GM18909 (cell line): ENCODE measurements at regions not wholly inside any gene's neighbourhood (a gene's known extent, or its start where the extent isn't known, plus 50 kb on each side); places are given as distances from the start of the nearest gene placed in this dataset.
"Not testable (repeated sequence)": the region's sequence is repeated elsewhere in the genome, so short reads cannot be mapped to it uniquely, and the experiment has no call there.

Source experiments
- ATAC-seq: cut with Tn5 transposase; IDR thresholded peaks from one replicate; pipeline ENCODE4 v1.9.1; 2021; ENCODE audit warnings: mild to moderate bottlenecking; ENCODE audit not compliant: unreplicated experiment, poor library complexity

GRCh38 chr1:195721210-195721971 is 886.8 kb downstream of the KCNT2 start:
- ATAC-seq = no peak

- ATAC-seq = no peak
Measured at GRCh38 chr1:195717651-195718050, 890.6 kb downstream of the KCNT2 start.

GRCh38 chr1:195715652-195716051 is 892.6 kb downstream of the KCNT2 start:
- ATAC-seq = no peak

GRCh38 chr1:195714248-195714647 is 894.0 kb downstream of the KCNT2 start:
- ATAC-seq = no peak

GRCh38 chr1:195709821-195710220 is 898.4 kb downstream of the KCNT2 start:
- ATAC-seq = no peak

GRCh38 chr1:195704028-195704427 is 904.2 kb downstream of the KCNT2 start:
- no peak for ATAC-seq

GRCh38 chr1:195701149-195701548 is 907.1 kb downstream of the KCNT2 start:
- no peak for ATAC-seq

- peak; percentile 99 for ATAC-seq
Measured at GRCh38 chr1:195697130-195697529, 911.1 kb downstream of the KCNT2 start.

- no peak for ATAC-seq
Measured at GRCh38 chr1:195686764-195687163, 921.5 kb downstream of the KCNT2 start.

- ATAC-seq = no peak
Measured at GRCh38 chr1:195664628-195665027, 943.6 kb downstream of the KCNT2 start.

GRCh38 chr1:195663549-195664280 is 944.5 kb downstream of the KCNT2 start:
- no peak for ATAC-seq

GRCh38 chr1:195656780-195657179 is 951.5 kb downstream of the KCNT2 start:
- no peak for ATAC-seq

- ATAC-seq = not testable (repeated sequence)
Measured at GRCh38 chr1:195648875-195649274, 959.4 kb downstream of the KCNT2 start.

- no peak for ATAC-seq
Measured at GRCh38 chr1:195637539-195637938, 970.7 kb downstream of the KCNT2 start.

- ATAC-seq = no peak
Measured at GRCh38 chr1:195618287-195618686, 990.0 kb downstream of the KCNT2 start.

GRCh38 chr1:195617106-195617505 is 991.1 kb downstream of the KCNT2 start:
- ATAC-seq = no peak

- ATAC-seq = no peak
Measured at GRCh38 chr1:195608883-195609282, 999.4 kb downstream of the KCNT2 start.

- no peak for ATAC-seq
Measured at GRCh38 chr1:195606483-195606882, 1001.8 kb downstream of the KCNT2 start.

- ATAC-seq = no peak
Measured at GRCh38 chr1:195604287-195604686, 1004.0 kb downstream of the KCNT2 start.

- ATAC-seq = no peak
Measured at GRCh38 chr1:195597891-195598290, 1010.3 kb downstream of the KCNT2 start.

GRCh38 chr1:195594773-195595172 is 1013.5 kb downstream of the KCNT2 start:
- no peak for ATAC-seq

GRCh38 chr1:195594322-195594721 is 1013.9 kb downstream of the KCNT2 start:
- ATAC-seq = no peak
